ENCODE measurements at regions not wholly inside any gene's neighbourhood (a gene's known extent, or its start where the extent isn't known, plus 50 kb on each side); places are given as distances from the start of the nearest gene placed in this dataset.

DNA sequence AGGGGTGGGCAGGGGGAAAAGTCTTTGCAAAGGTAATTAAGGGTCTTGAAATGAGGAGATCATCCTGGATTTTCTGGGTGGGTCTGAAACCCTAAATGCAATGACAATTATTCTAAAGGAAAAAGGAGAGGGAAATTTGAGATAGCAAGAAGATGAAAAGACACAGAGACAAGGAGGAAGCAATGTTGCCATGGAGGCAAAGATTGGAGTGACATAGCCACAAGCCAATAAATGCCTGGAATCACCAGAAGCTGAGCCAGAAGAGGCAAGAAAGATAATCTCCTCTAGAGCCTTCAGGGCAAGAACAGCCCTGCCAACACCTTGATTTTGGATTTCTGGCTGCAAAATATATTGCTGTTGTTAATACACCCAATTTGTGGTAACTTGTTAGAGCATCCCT lies 1246.3 kb upstream of the PIK3C3 start:
- no peak for FAIRE-seq

DNA sequence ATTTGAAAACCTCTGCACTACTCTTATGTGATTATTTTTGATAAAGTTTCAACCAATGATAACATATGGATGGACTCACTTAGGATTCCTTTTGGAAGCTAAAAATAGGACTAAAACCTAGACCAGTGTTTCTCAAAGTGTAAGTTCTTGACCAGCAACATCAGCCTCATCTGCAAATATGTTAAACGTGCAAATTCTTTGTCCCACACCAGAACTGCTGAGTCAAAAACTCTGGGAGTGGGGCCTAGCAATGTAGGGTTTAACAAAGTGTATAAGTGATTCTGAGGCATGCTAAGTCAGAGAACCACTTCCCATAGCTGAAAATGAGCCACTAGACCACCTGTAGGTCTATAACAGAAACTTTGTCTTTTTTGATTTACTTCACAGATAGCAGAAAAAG lies 1247.2 kb upstream of the PIK3C3 start:
- no peak for FAIRE-seq

DNA sequence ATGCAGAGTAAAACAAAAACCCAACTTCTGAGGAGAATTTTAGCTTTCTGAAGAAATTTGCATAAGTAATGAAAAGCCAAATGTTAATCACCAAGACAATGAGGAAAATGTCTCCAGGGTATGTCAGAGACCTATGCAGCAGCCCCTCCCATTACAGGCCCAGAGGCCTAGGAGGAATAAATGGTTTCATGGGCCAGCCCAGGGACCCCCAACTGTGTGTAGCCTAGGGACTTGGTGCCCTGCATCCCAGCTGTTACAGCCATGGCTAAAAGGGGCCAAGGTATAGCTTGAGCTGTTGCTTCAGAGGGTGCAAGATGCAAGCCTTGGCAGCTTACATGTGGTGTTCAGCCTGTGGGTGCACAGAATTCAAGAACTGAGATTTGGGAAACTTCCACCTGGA lies 1256.9 kb upstream of the PIK3C3 start:
- FAIRE-seq: no peak

GRCh38 chr18:40695526-40695925 lies 1259.5 kb upstream of the PIK3C3 start:
- no peak for FAIRE-seq

DNA sequence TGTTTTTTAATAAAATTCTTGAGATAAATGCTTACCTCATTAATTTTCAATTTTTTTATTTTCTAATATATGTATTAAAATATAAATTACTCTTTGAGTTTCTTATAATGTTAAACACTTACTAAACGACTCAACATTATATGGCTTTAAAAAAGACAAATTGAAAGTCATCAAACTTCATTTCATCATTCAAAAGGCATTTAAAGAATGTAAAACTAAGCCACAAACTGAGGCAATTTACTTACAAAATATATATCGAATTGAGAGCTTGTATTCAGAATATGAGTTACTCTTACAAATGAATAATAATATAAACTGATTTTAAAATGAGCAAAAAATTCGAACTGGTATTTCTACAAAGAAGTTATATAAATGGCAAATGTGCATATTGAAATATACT lies 1262.2 kb upstream of the PIK3C3 start:
- FAIRE-seq: peak; percentile 68

- no peak for FAIRE-seq
Measured at GRCh38 chr18:40690062-40690461, 1265.0 kb upstream of the PIK3C3 start.

GRCh38 chr18:40687399-40687798 lies 1267.6 kb upstream of the PIK3C3 start:
- no peak for FAIRE-seq

GRCh38 chr18:40686836-40687235 lies 1268.2 kb upstream of the PIK3C3 start:
- FAIRE-seq: no peak

- no peak for FAIRE-seq
Measured at GRCh38 chr18:40685219-40685618, 1269.8 kb upstream of the PIK3C3 start.

DNA sequence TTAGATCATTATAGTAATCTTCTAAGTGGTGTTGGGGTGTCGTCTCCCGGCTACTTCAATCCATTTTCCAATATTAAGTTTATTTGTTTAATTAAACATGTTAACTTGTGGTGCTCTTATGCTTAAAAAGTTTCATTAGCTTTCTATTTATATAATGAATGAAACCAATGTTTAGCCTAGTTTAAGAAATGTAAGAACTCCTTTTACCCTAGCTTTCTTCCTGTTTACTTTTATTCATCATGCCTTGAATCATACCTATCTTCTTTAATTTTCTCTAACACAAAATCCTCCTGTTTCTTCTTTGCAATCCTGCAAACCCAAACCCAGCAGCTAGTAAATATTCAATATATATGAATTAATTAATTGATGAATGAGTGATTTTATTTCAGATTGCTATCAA lies 1276.7 kb upstream of the PIK3C3 start:
- no peak for FAIRE-seq

DNA sequence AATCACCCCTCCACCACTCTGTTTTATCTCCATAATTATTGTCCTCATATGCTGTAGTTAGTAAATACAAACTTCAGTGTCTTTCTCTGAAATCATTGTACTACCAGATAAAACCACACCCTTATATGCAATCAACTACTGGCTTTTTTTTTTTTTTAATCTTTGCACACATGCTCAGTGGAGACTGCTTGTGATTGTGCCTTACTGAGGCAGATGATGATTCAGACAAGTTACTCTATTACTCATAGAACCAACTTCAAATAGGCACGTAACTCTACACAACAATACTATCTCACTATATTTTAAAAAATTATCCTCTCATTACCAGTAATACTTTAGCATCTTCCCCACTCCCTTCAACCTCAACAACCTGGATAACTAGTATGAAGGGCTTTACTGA lies 1278.4 kb upstream of the PIK3C3 start:
- no peak for FAIRE-seq

- no peak for FAIRE-seq
Measured at GRCh38 chr18:40673150-40673549, 1281.9 kb upstream of the PIK3C3 start.

DNA sequence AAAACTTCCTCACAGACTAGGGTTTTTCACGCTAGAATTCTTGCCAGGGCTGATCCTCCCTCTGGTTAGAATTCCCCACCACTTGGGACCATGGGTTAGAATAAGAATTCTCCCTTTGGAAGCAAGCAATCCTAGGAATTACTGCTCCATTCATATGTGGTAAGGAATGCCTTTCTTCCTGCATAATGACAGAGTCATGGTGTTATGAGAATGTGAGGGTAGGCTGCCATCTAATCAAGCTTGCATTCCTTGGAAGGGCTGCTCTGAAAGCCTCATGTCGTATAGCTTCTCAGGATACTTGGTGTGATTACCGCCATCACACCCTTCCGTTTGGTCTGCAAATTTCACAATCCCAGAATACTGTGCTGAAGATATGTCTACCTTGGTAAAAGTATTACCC lies 1282.4 kb upstream of the PIK3C3 start:
- FAIRE-seq: no peak

- FAIRE-seq: no peak
Measured at GRCh38 chr18:40670668-40671375, 1284.2 kb upstream of the PIK3C3 start.

DNA sequence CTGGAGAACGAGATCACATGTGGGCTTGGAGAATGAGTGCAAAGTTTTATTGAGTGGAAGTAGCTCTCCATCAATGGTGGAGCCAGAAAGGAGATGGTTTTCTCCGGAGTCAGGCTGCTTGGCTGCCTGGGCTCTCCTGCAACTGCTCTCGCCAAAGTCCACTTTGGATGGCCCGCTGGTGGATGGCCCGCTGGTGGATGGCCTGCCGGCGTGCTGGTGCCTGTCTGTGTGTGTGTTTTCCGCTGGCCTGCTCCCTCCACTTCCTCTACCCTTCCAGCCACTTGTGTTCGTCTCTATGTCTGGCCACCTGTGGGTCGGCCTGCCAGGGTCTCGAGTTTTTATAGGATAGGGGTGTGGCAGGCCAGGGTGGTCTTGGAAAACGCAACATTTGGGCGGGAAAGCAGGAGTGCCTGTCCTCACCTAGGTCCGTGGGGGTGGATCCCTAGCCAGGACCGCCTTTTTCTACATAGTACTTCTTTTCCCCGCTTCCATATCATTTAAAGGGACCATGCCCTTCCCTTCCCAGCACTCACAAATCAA lies 1292.1 kb upstream of the PIK3C3 start:
- FAIRE-seq: no peak

GRCh38 chr18:40653682-40654081 lies 1301.4 kb upstream of the PIK3C3 start:
- no peak for FAIRE-seq

GRCh38 chr18:40652321-40652720 lies 1302.7 kb upstream of the PIK3C3 start:
- FAIRE-seq: no peak

DNA sequence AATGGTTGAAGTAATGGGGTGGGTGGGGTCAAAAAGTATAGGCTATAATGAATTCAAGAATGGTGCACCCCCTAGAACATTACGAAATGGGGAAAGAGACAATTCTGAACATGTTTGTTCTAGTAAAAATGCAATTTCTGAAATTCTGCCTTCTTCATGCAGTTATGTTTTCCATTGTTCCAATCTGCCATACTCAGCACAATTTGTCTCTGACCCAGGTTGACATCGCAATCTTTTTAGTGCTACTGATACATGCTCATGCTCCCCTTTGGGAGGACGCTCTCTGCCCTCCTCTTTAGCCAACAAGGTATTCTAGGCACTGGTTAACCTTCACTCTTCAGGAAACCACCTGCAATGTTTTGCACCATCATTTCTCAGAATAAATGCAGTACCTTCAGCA lies 1303.9 kb upstream of the PIK3C3 start:
- no peak for FAIRE-seq

DNA sequence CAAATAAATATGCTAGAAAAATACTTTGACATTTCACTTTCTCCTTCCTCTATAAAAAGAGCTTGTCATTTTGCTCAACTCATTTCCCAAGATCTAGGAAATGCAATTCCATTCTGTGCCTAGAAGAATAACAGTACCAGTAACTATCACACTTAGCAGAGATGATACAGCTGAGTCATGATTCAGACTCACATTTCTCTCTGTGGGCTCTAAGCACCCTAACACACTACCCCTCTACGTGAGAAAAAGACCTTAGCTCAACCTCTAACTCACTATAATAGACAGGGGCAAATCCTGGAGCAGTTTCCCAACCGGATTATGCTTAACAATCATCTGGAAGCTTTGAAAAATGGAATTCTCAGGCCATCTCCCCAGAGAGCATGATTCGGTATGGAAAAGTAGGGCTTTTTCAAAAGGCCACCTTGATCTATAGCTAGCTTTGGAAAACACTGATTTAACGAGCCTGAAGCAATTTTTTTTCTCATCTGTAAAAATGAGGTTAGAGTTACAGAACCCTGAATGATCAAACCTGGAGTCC lies 1312.3 kb upstream of the PIK3C3 start:
- no peak for FAIRE-seq

DNA sequence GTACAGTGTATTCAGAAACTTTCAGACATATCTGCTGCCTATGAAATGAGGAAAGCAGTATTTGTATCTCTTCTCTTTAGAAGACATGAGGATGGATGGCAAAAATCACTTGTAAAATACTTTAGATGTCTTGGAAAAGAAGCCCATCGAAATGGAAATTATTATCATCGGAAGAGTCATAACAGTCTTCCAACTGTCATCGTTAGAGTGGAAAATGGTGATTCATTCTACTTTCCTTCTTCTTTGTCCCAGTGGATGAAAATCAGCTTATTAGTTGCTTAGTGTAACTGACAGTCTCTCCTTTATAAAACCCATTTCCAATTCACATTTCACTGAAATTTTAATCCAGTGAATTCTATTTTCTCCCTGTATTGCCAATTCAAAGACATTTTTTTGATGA lies 1323.7 kb upstream of the PIK3C3 start:
- no peak for FAIRE-seq

DNA sequence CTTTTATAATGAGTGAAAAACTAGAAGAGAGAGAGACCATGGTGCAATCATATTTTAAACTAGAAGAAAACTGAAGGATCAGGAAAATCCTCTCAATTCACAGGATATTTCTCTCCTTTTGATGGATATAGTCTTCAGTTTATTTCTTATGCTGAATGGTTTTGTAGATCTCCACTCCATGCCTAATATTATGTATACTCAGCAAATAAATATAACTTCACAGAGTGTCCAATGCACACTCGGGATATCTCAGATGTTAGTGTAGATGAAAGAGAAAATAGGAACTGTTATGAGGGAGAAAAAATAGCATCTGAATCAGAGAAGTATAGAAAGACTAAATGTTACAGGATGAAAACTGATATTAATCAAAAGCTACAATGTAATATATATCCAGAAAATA lies 1324.5 kb upstream of the PIK3C3 start:
- no peak for FAIRE-seq

DNA sequence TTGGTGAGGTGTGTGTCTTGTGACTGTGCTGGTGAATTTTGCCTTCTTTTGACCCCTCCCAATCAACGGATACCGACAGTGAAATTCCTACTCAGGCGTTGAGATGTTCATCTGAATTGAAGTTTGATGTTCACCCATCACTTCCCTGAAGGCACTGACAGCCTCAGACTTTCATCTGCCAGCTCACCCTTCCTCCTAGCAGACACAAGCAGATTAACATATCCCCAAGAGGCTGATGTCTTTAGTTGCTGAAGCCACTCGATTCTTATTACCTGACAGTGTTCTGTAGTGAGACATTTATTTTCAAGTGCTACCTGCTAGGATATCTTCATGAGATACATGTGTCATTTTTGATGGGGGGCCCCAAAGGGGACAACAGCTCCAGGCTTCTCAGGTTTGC lies 1330.1 kb upstream of the PIK3C3 start:
- FAIRE-seq: no peak

- FAIRE-seq: no peak
Measured at GRCh38 chr18:40613721-40614120, 1341.3 kb upstream of the PIK3C3 start.

DNA sequence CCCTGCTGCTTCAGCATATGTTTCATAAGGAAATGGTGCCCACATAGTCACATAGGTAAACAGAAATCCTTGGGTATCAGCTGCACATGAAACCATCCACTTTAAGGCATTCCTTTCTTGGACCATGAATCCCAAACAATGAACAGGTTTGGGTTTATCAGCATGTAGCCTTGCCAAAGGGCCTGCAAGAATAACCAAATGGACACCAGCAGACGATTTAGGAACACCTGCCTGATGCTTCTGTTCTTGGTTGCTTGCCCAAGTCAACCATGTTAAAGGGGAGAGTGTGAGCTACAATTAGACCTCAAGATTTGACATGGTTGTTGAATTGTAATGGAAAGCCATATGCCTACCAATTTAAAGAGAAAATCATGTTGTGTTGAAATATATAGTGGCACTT lies 1342.7 kb upstream of the PIK3C3 start:
- no peak for FAIRE-seq

DNA sequence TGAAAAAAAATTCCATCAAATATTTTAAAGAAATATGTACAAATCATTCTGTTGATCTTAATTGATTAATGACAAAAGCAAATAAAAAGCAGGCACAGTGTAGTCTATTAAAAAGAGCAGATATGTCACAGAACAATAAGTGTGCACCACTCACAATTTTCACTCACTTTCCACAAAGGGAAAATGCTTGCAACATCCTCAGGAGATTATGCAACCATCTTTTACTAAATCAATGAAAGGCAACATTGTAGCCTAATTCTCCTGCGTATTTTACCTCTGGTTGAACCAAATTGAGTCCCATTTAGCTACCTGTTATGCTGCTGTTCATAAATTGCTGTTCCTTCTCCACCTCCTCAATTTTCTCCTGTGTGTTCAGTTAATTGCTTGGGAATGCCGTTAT lies 1346.8 kb upstream of the PIK3C3 start:
- FAIRE-seq: no peak

Data from TTC549 (cell line).